Nephron progenitor cell (in vitro differentiated cells): ENCODE measurements at regions not wholly inside any gene's neighbourhood (a gene's known extent, or its start where the extent isn't known, plus 50 kb on each side); places are given as distances from the start of the nearest gene placed in this dataset.
A peak's percentile ranks its signal among the peaks of the same experiment; 100 is the strongest.

ENCODE experiments used
- DNase-seq: peaks from one replicate; pipeline ENCODE4 v3.0.0; 2021
- H3K27ac Mint-ChIP-seq: 2 replicates; pipeline ENCODE4 v1.8.0; 2021; ENCODE audit warnings: mild to moderate bottlenecking, moderate library complexity, mixed read lengths
- H3K27me3 Mint-ChIP-seq: 2 replicates; pipeline ENCODE4 v1.8.0; 2021; ENCODE audit warnings: mild to moderate bottlenecking, low read depth, mixed read lengths; ENCODE audit not compliant: poor library complexity
- H3K36me3 Mint-ChIP-seq: 2 replicates; pipeline ENCODE4 v1.8.0; 2021; ENCODE audit warnings: low read depth, mixed read lengths
- H3K4me1 Mint-ChIP-seq: 2 replicates; pipeline ENCODE4 v1.8.0; 2021; ENCODE audit warnings: mixed read lengths
- H3K4me3 Mint-ChIP-seq: 2 replicates; pipeline ENCODE4 v1.8.0; 2021; ENCODE audit warnings: mild to moderate bottlenecking, moderate library complexity, mixed read lengths
- H3K9me3 Mint-ChIP-seq: 2 replicates; pipeline ENCODE4 v1.8.0; 2021; ENCODE audit warnings: mild to moderate bottlenecking, moderate library complexity, mixed read lengths
- TF ChIP-seq, protein P1 (sequence below): fragments of 200-600 bp; sonication (generic); IDR thresholded peaks from 2 replicates; pipeline ENCODE4 v1.5.0; 2021; ENCODE audit warnings: antibody characterized with exemption

DNA sequence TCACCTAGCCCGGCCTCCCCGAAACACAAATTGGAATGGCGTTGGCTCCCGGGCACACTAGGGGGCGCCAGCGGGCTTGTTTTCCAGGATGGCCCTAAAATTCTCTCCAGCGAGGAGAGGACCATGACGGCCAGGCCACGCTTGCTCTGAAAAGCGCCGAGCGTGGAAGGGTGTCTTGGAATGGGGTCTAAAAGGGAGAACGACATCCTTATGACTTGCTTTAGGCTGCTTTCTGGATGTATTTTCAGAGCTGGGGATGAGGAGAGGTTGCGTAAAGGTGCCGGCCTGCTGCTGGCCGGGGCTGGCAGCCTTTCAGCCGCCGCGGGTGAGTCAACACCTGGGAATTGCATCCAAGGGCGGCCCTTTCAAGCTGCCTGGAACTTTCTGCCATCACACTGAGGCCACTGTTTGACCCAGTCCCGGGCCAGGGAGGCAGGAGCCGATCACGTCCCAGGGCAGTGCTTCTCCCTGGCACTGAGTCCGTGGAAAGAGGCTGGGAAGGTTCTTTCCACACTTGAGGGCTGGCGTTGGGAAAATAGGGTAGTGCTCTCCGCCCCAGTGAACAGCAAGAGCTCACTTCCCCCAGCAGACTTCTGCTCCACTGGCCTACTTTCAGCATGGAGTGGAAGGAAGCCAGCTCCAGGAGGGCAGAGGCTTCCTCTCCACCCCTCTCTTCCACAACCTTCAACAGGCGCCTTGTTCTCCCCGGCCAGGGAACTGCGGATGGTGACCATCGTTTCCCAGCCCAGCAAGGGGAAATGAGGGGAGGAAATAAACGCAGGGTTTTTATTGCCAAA is 216.2 kb downstream of the TTC8 start:
- peaks cover 23% of the 10 kb centered on the region for H3K27me3 Mint-ChIP-seq
- no peak overlapping the region for H3K27ac Mint-ChIP-seq
- H3K36me3 Mint-ChIP-seq, result peaks cover 9% of the 10 kb centered on the region
- H3K9me3 Mint-ChIP-seq, result peaks cover 31% of the 10 kb centered on the region
- TF ChIP-seq, protein P1, sequence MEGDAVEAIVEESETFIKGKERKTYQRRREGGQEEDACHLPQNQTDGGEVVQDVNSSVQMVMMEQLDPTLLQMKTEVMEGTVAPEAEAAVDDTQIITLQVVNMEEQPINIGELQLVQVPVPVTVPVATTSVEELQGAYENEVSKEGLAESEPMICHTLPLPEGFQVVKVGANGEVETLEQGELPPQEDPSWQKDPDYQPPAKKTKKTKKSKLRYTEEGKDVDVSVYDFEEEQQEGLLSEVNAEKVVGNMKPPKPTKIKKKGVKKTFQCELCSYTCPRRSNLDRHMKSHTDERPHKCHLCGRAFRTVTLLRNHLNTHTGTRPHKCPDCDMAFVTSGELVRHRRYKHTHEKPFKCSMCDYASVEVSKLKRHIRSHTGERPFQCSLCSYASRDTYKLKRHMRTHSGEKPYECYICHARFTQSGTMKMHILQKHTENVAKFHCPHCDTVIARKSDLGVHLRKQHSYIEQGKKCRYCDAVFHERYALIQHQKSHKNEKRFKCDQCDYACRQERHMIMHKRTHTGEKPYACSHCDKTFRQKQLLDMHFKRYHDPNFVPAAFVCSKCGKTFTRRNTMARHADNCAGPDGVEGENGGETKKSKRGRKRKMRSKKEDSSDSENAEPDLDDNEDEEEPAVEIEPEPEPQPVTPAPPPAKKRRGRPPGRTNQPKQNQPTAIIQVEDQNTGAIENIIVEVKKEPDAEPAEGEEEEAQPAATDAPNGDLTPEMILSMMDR, result peak; percentile 93
- peaks cover 15% of the 10 kb centered on the region for H3K4me1 Mint-ChIP-seq
- DNase-seq, result peak; percentile 95
- peak overlapping the region; percentile 79 for H3K4me3 Mint-ChIP-seq

GRCh38 chr14:89041257-89041582 is 216.8 kb downstream of the TTC8 start:
- TF ChIP-seq, protein P1, result no peak

GRCh38 chr14:89042021-89042420 is 217.6 kb downstream of the TTC8 start:
- no peak overlapping the region for H3K27ac Mint-ChIP-seq
- TF ChIP-seq, protein P1, result no peak
- H3K36me3 Mint-ChIP-seq, result peaks cover 9% of the 10 kb centered on the region
- H3K27me3 Mint-ChIP-seq, result peaks cover 16% of the 10 kb centered on the region
- H3K4me1 Mint-ChIP-seq, result peaks cover 15% of the 10 kb centered on the region
- peaks cover 30% of the 10 kb centered on the region for H3K9me3 Mint-ChIP-seq
- no peak for DNase-seq
- no peak overlapping the region for H3K4me3 Mint-ChIP-seq

More at GRCh38 chr14:89041257-89041582, 216.8 kb downstream of the TTC8 start:
- Mint-ChIP-seq H3K36me3 (peaks cover 9% of the 10 kb centered on the region), H3K27ac (no peak overlapping the region), H3K4me3 (peak overlapping the region; percentile 79), H3K4me1 (peaks cover 15% of the 10 kb centered on the region), H3K27me3 (peaks cover 18% of the 10 kb centered on the region), H3K9me3 (peaks cover 31% of the 10 kb centered on the region)
- DNase-seq, result no peak

GRCh38 chr14:89053303-89053702 is 228.9 kb downstream of the TTC8 start:
- no peaks in the 10 kb centered on the region for H3K4me1 Mint-ChIP-seq
- no peak overlapping the region for H3K27ac Mint-ChIP-seq
- DNase-seq, result no peak
- H3K36me3 Mint-ChIP-seq, result peaks cover 4% of the 10 kb centered on the region
- TF ChIP-seq, protein P1, result no peak
- H3K4me3 Mint-ChIP-seq, result no peak overlapping the region
- H3K9me3 Mint-ChIP-seq, result peaks cover 49% of the 10 kb centered on the region
- H3K27me3 Mint-ChIP-seq, result no peaks in the 10 kb centered on the region

DNA sequence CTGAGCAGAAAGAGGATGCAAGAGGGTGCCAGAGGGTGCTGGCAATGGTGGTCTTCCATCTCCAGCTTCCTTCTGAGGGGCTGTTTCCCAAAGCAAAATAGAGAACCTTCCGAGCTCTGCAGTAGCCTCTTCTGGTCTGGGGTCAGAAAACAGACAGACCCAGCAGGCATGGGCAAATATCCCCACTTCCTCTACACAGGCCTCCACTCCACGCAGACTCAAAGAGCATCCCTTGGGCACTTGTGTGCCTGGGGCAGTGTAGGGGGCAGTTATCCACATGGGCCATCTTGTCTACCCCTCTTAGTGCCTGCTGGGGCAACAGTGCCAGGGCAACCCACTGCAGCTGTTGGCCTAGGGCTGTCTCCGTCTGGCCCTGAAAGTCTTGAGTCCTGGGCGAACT is 231.9 kb downstream of the TTC8 start:
- Mint-ChIP-seq H3K27me3 (peaks cover 4% of the 10 kb centered on the region), H3K27ac (no peak overlapping the region), H3K4me3 (no peak overlapping the region), H3K9me3 (peaks cover 40% of the 10 kb centered on the region), H3K4me1 (no peaks in the 10 kb centered on the region), H3K36me3 (peaks cover 4% of the 10 kb centered on the region)
- TF ChIP-seq, protein P1, result no peak
- no peak for DNase-seq

GRCh38 chr14:89058697-89059096 is 234.2 kb downstream of the TTC8 start:
- TF ChIP-seq, protein P1, result no peak
- Mint-ChIP-seq H3K4me3 (no peak overlapping the region), H3K27ac (no peak overlapping the region), H3K36me3 (no peaks in the 10 kb centered on the region), H3K4me1 (no peaks in the 10 kb centered on the region), H3K9me3 (peaks cover 20% of the 10 kb centered on the region), H3K27me3 (peaks cover 4% of the 10 kb centered on the region)
- no peak for DNase-seq
